ENCODE measurements at regions not wholly inside any gene's neighbourhood (a gene's known extent, or its start where the extent isn't known, plus 50 kb on each side); places are given as distances from the start of the nearest gene placed in this dataset.
A peak's percentile ranks its signal among the peaks of the same experiment; 100 is the strongest.
"Not testable (repeated sequence)": the region's sequence is repeated elsewhere in the genome, so short reads cannot be mapped to it uniquely, and the experiment has no call there.

DNA sequence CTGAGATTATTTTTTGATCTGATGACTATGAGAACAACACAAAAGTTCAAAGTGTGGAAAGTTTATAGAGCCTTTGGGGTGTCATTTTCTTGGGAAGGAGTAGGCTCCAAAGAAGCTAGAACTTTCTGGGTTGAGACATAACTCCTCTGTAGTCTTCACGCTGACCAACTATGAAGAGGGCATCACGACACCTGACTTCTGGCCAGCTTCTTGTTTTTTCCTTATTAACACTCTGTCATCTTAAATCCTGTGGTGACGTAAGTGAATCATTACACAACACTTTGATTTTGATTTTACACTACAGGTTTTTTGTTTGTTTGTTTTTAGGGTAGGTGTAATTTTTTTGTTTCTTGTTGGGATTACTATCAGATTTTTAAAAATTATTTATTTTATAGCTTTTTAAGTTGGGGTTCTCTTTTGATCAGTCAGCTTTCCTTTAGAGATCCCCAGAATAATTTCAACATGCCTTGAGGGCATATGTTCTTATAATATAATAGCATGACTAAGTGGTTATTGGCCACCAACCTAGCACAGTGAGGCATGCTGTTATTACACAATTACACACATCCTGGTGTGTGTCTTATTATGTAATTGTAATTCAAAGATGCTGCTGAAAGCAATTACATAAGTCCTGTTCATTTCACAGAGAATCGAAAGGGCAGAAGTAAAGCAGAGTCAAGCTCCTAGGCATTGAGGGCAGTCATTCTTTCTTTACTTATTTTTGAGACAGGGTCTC, 281.6 kb upstream of the NOTCH2NLA start:
- DNase-seq (ENCODE audit: low read depth in 2 of 2) = not testable (repeated sequence)

DNA sequence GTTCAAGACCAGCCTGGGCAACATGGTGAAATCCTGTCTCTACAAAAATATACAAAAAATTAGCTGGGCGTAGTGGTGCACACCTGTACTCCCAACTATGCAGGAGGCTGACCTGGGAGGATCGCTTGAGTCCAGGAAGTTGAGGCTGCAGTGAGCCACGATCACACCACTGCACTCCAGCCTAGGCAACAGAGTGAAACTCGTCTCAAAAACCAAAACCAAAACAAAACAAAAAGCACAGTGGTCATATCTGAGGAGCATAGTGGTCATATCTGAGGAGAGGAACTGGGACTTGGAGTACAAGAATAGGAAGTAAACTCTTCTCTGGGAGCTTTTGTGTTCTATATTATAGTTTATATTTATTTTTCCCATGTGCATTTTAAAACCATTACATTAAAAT, 275.3 kb upstream of the NOTCH2NLA start:
- not testable (repeated sequence) for DNase-seq (ENCODE audit: low read depth in 2 of 2)

GRCh38 chr1:146487555-146487954, 258.7 kb upstream of the NOTCH2NLA start:
- DNase-seq (ENCODE audit: low read depth in 2 of 2) = not testable (repeated sequence)

- not testable (repeated sequence) for DNase-seq (ENCODE audit: low read depth in 2 of 2)
These were observed 258.3 kb upstream of the NOTCH2NLA start for GRCh38 chr1:146487155-146487554.

- DNase-seq (ENCODE audit: low read depth in 2 of 2) = not testable (repeated sequence)
These were observed 257.6 kb upstream of the NOTCH2NLA start for GRCh38 chr1:146486300-146487014.

DNA sequence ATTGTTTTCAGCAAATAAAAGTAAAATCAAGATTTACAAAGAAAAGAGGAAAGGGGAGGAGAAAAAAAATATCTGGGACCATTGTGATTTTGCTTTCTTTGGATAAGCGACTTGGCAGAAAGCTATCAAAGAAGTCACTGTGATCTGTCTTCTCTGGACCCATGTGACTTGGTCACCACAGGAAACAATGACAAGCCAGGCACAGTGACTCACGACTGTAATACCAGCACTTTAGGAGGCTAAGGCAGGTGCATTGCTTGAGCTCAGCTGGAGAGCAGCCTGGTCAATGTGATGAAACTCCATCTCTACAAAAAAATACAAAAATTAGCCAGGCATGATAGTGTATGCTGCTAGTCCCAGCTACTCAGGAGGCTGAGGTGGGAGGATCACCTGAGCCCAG, 255.4 kb upstream of the NOTCH2NLA start:
- not testable (repeated sequence) for DNase-seq (ENCODE audit: low read depth in 2 of 2)

DNA sequence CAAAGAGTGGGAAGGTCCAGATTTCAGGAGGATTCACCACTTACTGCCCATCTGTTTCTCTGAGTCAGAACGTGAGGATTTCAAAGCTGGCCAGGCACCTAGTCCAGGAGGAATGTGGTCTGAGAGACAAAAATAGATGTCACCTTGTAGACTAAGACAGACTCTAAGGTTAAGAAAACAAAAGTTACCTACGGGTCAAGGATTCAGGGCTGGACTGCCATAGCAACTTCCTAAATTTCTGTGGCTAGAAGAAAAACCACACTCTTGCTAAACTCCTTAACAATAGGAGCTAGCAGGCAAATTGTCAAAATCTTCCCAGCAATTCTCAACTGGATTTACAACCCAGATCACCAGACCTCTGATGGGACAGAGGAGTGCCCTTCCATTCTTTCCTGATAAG, 250.4 kb upstream of the NOTCH2NLA start:
- not testable (repeated sequence) for DNase-seq (ENCODE audit: low read depth in 2 of 2)

DNA sequence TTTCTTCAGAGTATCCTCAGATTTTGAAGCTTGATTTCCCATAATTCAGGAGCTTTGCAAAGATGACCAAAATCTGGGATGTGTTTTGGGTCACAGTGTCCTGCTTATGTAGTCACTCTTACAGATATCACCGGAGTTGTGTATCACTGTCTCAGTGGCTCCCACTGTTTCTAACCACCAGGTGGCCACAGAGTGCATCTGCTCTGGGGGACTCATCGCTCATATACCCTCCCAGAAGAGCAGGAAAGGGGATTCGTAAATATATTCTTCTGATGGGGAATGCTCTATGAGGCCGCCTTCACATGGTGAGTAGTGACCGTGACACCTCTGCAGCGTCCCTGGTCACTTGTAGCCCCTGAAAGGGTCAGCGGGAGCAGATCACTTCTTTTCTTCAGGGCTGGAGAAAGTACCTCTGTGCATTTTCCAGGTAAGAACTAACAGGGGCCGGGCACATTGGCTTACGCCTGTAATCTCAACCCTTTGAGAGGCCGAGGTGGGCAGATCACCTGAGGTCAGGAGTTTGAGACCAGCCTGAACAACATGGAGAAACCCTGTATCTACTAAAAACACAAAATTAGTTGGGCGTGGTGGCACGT, 249.4 kb upstream of the NOTCH2NLA start:
- DNase-seq (ENCODE audit: low read depth in 2 of 2) = peak in 1 of 2 donors; percentile 1

- not testable (repeated sequence) for DNase-seq (ENCODE audit: low read depth in 2 of 2)
These were observed 246.3 kb upstream of the NOTCH2NLA start for GRCh38 chr1:146475086-146475485.

DNA sequence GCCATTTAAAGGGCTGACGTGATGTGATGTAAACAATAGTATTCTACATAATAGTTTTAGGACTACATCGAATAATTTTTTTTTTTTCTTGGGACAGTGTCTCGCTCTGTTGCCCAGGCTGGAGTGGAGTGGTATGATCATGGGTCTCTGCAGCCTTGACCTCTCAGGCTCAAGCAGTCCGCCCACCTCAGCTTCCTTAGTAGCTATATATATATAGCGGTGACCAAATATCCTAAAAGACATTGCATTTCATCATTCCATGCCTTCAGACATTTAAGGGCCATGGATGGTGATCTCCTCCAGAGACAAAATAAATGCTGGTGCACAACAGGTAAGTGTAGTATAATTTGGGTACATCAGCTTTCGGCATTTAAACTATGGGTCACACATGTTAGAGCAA, 245.4 kb upstream of the NOTCH2NLA start:
- not testable (repeated sequence) for DNase-seq (ENCODE audit: low read depth in 2 of 2)

- peak; percentile 48 to 49 for DNase-seq (ENCODE audit: low read depth in 2 of 2)
These were observed 243.5 kb upstream of the NOTCH2NLA start for GRCh38 chr1:146472192-146472861.

DNA sequence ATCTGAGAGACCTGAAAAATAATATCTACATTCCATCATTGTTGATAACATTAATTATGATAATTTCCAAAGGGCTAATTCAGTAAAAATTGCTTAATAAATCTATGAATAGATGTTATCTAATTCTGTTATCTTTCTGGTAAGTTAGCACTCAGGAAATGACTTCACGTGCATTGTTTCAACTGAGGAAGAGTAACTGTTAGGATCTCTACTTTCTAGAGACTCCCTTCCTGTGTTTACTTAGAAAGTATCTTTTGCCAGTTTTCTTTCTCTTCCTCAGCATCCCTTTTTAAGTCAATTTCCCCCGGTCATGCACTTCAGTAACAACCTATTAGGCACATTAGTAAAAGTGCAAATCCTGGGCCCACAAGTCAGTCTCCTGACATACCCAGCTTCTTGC, 231.1 kb upstream of the NOTCH2NLA start:
- not testable (repeated sequence) for DNase-seq (ENCODE audit: low read depth in 2 of 2)

DNA sequence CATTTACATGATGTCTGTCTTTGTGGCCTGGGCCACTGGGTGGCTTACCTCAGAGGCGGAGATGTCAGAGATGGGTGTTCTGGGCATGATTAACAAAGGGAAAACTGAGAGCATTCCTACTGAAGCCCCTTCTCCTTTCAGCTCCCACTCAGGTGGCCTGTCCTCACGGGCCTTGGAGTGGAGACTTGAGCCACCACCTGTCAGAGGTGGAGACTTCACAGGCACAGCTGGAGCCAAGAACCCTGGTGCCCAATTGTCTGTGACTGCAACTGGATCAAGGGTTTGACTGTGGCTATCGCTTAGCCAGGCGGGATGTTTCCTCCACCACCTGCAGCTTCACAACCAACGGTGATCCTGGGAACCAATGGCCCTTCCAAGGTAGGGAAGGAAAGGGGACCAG, 230.5 kb upstream of the NOTCH2NLA start:
- not testable (repeated sequence) for DNase-seq (ENCODE audit: low read depth in 2 of 2)

DNA sequence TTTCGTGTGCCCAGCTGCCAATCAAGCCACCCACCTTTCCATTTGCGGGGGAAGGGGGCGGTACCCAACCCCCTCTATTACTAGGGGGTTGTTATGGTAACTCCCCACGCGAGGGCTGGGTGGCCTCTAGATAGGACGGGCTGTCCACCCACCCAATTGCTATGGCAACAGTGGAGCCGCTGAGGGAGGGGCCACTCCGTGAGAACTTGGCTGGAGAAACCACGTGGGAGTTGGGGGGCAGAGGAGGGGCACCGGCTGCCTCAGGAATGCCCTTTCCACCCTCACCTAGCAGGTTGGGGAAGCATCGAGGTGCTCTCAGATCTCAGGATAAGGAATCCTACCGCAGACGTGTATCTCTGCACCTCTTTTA, 220.0 kb upstream of the NOTCH2NLA start:
- not testable (repeated sequence) for DNase-seq (ENCODE audit: low read depth in 2 of 2)

- DNase-seq (ENCODE audit: low read depth in 2 of 2) = peak; percentile 20 to 42
These were observed 219.5 kb upstream of the NOTCH2NLA start for GRCh38 chr1:146448212-146448876.

DNA sequence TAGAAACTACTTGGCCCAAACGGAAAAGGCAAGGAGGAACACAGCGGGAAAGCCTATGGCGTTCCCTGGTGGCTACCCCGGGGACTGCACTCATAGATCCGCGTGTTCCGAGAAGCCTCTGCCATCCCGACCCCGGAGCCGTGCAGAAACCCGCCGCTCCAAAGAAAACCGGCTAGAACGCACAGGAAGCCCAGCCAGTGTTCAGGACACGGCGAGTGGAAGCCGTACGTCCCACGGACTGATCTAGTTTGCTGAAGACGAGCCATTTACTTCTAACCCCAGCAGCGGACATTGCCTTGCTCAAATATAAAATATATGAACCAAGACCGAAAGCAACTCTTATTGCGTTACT, 215.0 kb upstream of the NOTCH2NLA start:
- DNase-seq (ENCODE audit: low read depth in 2 of 2) = peak in 1 of 2 donors; percentile 18

DNA sequence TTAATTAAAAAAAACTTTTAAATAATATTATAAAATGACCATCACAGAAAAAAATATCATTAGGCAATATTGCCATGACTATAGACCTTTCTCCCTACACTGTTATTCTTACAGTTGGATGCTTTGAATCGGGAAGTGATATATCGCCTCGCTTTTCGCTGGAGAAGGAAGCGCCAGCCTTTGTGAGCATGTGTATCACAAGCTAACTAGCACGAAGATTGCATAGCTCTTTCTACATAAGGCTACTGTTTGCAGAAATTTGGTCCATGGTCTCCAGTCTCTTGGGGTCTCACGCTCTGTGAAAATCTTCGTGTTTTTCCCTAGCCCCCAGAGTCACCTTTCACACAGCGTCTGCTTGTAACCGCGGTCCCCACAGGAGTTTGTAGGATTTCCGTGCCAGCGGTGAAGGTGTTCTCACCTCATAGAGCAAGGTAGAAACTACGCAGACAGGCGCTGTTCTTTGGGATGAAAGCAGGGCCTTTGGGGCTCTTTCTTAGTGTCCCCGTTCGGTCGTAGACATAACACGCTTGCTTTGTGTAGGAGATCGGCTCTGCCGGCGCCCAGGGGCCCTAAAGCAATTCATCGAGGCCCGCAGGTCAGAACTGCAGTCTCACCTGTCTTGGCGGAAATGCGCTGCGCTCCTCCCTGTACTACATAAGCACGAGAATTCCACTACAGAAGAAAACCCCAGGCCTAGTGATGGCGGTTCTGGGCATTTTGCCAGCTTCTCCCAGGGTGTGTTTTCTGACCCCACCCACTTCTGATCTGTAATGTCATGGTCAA, 214.5 kb upstream of the NOTCH2NLA start:
- DNase-seq (ENCODE audit: low read depth in 2 of 2) = not testable (repeated sequence)

DNA sequence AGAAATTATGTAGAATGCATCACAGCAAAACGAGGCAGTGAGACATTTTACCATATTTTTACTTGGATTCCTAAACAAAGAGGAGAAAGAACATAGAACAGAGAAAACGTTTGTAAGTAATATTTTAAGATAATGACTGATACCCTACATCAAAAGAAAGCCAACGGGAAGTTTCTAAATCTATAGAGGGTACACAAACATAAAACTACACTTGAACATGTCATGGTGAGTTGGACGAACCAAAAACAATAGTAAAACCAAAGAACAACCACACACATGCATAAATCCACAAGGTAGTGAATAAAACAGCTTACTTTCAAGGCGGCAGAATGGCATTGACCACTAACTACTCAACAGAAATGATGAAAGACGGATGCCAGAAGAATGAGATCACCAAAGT, 209.7 kb upstream of the NOTCH2NLA start:
- not testable (repeated sequence) for DNase-seq (ENCODE audit: low read depth in 2 of 2)

- not testable (repeated sequence) for DNase-seq (ENCODE audit: low read depth in 2 of 2)
These were observed 187.8 kb upstream of the NOTCH2NLA start for GRCh38 chr1:146416642-146417041.

DNA sequence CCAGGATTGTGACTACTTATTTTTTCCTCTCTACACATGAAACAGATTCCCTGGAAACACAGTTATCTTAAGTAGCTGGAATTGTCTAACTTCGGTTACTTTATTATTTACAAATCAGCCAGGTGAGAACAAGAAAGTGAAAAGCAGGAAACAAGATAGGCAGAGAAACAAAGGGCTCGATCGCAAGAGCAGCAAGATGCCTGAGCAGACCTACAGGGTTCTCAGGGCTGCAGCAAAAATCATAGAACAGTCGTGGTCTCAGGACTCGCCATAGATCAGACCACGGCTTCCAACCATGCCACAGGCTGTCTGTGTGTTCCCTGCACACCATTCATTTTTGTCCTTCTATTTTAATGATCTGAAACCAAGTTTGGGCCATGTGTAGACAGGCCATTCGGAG, 186.2 kb upstream of the NOTCH2NLA start:
- DNase-seq (ENCODE audit: low read depth in 2 of 2) = not testable (repeated sequence)

DNA sequence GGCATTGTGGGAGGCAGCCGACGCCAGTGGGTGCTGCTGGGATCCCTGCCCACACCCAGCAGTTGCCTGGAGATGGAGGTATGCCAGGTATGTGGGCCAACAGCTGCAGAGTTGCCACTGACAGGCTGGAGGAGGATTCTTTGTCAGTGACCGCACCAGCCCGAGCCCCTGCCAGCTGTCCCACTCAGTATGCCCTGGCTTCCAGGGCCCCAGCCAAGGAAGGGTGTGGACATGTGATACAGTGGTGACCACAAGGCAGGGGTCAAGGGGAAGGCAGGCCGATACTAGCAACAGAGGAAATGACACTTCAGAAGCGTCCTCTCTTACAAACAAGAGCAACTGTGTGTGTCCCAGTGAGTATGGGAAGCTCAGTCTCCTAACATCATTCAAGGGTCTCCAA, 185.1 kb upstream of the NOTCH2NLA start:
- not testable (repeated sequence) for DNase-seq (ENCODE audit: low read depth in 2 of 2)

All from activated CD8-positive, alpha-beta memory T cell treated with anti-CD3 and anti-CD28 coated beads for 4 hours (primary cell).